H9 (cell line): ENCODE measurements at regions not wholly inside any gene's neighbourhood (a gene's known extent, or its start where the extent isn't known, plus 50 kb on each side); places are given as distances from the start of the nearest gene placed in this dataset.

Experiments used
- DNase-seq: peaks from one replicate; pipeline ENCODE4 v3.0.0-alpha.2; 2017
- H2AFZ ChIP-seq: one replicate; pipeline ENCODE4 v1.6.1; 2013; ENCODE audit warnings: mild to moderate bottlenecking, low read length, control low read depth, moderate library complexity
- H2AK5ac ChIP-seq: 2 replicates; pipeline ENCODE4 v1.6.1; 2013; ENCODE audit warnings: low read length, control low read depth, mixed read lengths; ENCODE audit not compliant: insufficient read length
- H2BK120ac ChIP-seq: one replicate; pipeline ENCODE4 v1.6.1; 2013; ENCODE audit warnings: low read depth, mild to moderate bottlenecking, low read length, control low read depth, inconsistent platforms; ENCODE audit not compliant: poor library complexity, severe bottlenecking
- H2BK12ac ChIP-seq: 2 replicates; pipeline ENCODE4 v1.6.1; 2013; ENCODE audit warnings: low read length, control low read depth, mixed read lengths, low read depth; ENCODE audit not compliant: insufficient read length
- H2BK15ac ChIP-seq: 2 replicates; pipeline ENCODE4 v1.6.1; 2013; ENCODE audit warnings: low read depth, low read length, control low read depth
- H2BK20ac ChIP-seq: one replicate; pipeline ENCODE4 v1.6.1; 2013; ENCODE audit warnings: low read depth, mild to moderate bottlenecking, low read length, control low read depth, inconsistent platforms; ENCODE audit not compliant: poor library complexity, severe bottlenecking
- H2BK5ac ChIP-seq: 2 replicates; pipeline ENCODE4 v1.6.1; 2013; ENCODE audit warnings: low read length, control low read depth, mixed read lengths; ENCODE audit not compliant: insufficient read length
- H3K14ac ChIP-seq: 2 replicates; pipeline ENCODE4 v1.6.1; 2013; ENCODE audit warnings: low read length, control low read depth; ENCODE audit not compliant: insufficient read depth
- H3K18ac ChIP-seq: 2 replicates; pipeline ENCODE4 v1.6.1; 2013; ENCODE audit warnings: low read depth, mild to moderate bottlenecking, mixed read lengths, low read length, control low read depth; ENCODE audit not compliant: insufficient read length
- H3K23ac ChIP-seq: 2 replicates; pipeline ENCODE4 v1.6.1; 2013; ENCODE audit warnings: low read length, control low read depth, mixed read lengths, low read depth; ENCODE audit not compliant: insufficient read length
- H3K23me2 ChIP-seq: 2 replicates; pipeline ENCODE4 v1.6.1; 2013; ENCODE audit warnings: low read depth, mild to moderate bottlenecking, mixed read lengths, low read length, control low read depth; ENCODE audit not compliant: insufficient read length, poor library complexity, severe bottlenecking
- H3K27ac ChIP-seq: 2 replicates; pipeline ENCODE4 v1.5.1; 2013; ENCODE audit warnings: low read length, control low read depth, mixed read lengths, low read depth; ENCODE audit not compliant: insufficient read length
- H3K27me3 ChIP-seq: 2 replicates; pipeline ENCODE4 v1.6.1; 2013; ENCODE audit warnings: low read length, control low read depth, inconsistent platforms; ENCODE audit not compliant: insufficient read depth
- H3K4ac ChIP-seq: 2 replicates; pipeline ENCODE4 v1.6.1; 2013; ENCODE audit warnings: low read depth, mild to moderate bottlenecking, control low read depth, inconsistent platforms, low read length, moderate library complexity
- H3K4me1 ChIP-seq: 2 replicates; pipeline ENCODE4 v1.6.1; 2013; ENCODE audit warnings: low read length, control low read depth, inconsistent platforms; ENCODE audit not compliant: insufficient read depth
- H3K4me2 ChIP-seq: 2 replicates; pipeline ENCODE4 v1.6.1; 2013; ENCODE audit warnings: low read length, control low read depth, mixed read lengths; ENCODE audit not compliant: insufficient read length, insufficient read depth
- H3K56ac ChIP-seq: 2 replicates; pipeline ENCODE4 v1.6.1; 2013; ENCODE audit warnings: low read depth, mild to moderate bottlenecking, mixed read lengths, low read length, control low read depth; ENCODE audit not compliant: insufficient read length
- H3K79me1 ChIP-seq: 2 replicates; pipeline ENCODE4 v1.6.1; 2013; ENCODE audit warnings: low read depth, mild to moderate bottlenecking, moderate library complexity, low read length, control low read depth, inconsistent platforms; ENCODE audit not compliant: insufficient read depth, poor library complexity, severe bottlenecking
- H3K79me2 ChIP-seq: 2 replicates; pipeline ENCODE4 v1.6.1; 2013; ENCODE audit warnings: low read length, control low read depth, inconsistent platforms; ENCODE audit not compliant: insufficient read depth
- H3K9ac ChIP-seq: 2 replicates; pipeline ENCODE4 v1.6.1; 2013; ENCODE audit warnings: low read length, control low read depth, mixed read lengths; ENCODE audit not compliant: insufficient read length; ENCODE audit errors: extremely low read depth
- H3K9me3 ChIP-seq: one replicate; pipeline ENCODE4 v1.6.1; 2013; ENCODE audit warnings: low read depth, low read length, inconsistent platforms; ENCODE audit not compliant: control insufficient read depth
- H3T11ph ChIP-seq: one replicate; pipeline ENCODE4 v1.6.1; 2013; ENCODE audit warnings: mild to moderate bottlenecking, low read length, control low read depth, inconsistent platforms
- H4K20me1 ChIP-seq: one replicate; pipeline ENCODE4 v1.6.1; 2013; ENCODE audit not compliant: control insufficient read depth, insufficient read length, insufficient read depth
- H4K5ac ChIP-seq: 2 replicates; pipeline ENCODE4 v1.6.1; 2013; ENCODE audit warnings: low read depth, mild to moderate bottlenecking, mixed read lengths, low read length, control low read depth; ENCODE audit not compliant: insufficient read length
- H4K8ac ChIP-seq: replicated peaks from 2 replicates; pipeline ENCODE4 v1.6.1; 2013; ENCODE audit warnings: low read length, control low read depth, mixed read lengths, low read depth; ENCODE audit not compliant: insufficient read length
- H4K91ac ChIP-seq: 2 replicates; pipeline ENCODE4 v1.6.1; 2013; ENCODE audit warnings: low read depth, mild to moderate bottlenecking, moderate library complexity, mixed read lengths, low read length, control low read depth; ENCODE audit not compliant: insufficient read length
- H3K27ac Mint-ChIP-seq, 3 experiments: 2 replicates in 2 of 3; 3 replicates in 1 of 3; pipeline ENCODE4 v1.8.0; 2020 to 2021; ENCODE audit warnings: mixed read lengths in 3 of 3, mild to moderate bottlenecking in 1 of 3, moderate library complexity in 1 of 3
- H3K27me3 Mint-ChIP-seq: 2 replicates; pipeline ENCODE4 v1.8.0; 2021; ENCODE audit warnings: low read depth, mild to moderate bottlenecking, moderate library complexity, mixed read lengths
- H3K36me3 Mint-ChIP-seq, 3 experiments: 2 replicates in 2 of 3; 3 replicates in 1 of 3; pipeline ENCODE4 v1.8.0; 2020 to 2021; ENCODE audit warnings: low read depth in 3 of 3, mixed read lengths in 3 of 3; ENCODE audit not compliant: insufficient read depth in 1 of 3
- H3K4me1 Mint-ChIP-seq, 2 experiments: 2 replicates each; pipeline ENCODE4 v1.8.0; 2020; ENCODE audit warnings: mixed read lengths in 2 of 2
- H3K4me3 Mint-ChIP-seq, 2 experiments: 2 replicates in 1 of 2; 3 replicates in 1 of 2; pipeline ENCODE4 v1.8.0; 2020 to 2021; ENCODE audit warnings: mild to moderate bottlenecking in 2 of 2, mixed read lengths in 2 of 2, moderate library complexity in 1 of 2
- H3K9me3 Mint-ChIP-seq, 2 experiments: 2 replicates in 1 of 2; 3 replicates in 1 of 2; pipeline ENCODE4 v1.8.0; 2020; ENCODE audit warnings: mild to moderate bottlenecking in 2 of 2, mixed read lengths in 2 of 2, moderate library complexity in 1 of 2
- CTCF ChIP-seq: fragments of 200-600 bp; sonication (generic); conservative IDR thresholded peaks from 3 replicates; pipeline ENCODE4 v1.8.0; 2021; ENCODE audit warnings: antibody characterized with exemption, mild to moderate bottlenecking

- no peaks in the 10 kb centered on the region for H3K9me3 ChIP-seq
- Mint-ChIP-seq H3K36me3 (no peaks in the 10 kb centered on the region), H3K4me1 (peaks cover 18 to 22% of the 10 kb centered on the region in 2 experiments), H3K27ac (no peak overlapping the region; a peak in 1 of 7 replicates), H3K4me3 (no peak overlapping the region), H3K9me3 (no peaks in the 10 kb centered on the region; a peak in 1 of 5 replicates), H3K27me3 (no peaks in the 10 kb centered on the region)
- no peak for TF ChIP-seq CTCF
- no peak overlapping the region for H2BK20ac ChIP-seq
- H2BK120ac ChIP-seq: no peak overlapping the region
- no peak overlapping the region for H3K56ac ChIP-seq
- no peak overlapping the region for H4K91ac ChIP-seq
- H3K4me2 ChIP-seq: no peak overlapping the region
- H4K8ac ChIP-seq: no peak overlapping the region
- H4K5ac ChIP-seq: no peak overlapping the region
- H3K4me1 ChIP-seq: no peaks in the 10 kb centered on the region
- no peak for DNase-seq
- no peak overlapping the region for H2BK12ac ChIP-seq
- H3T11ph ChIP-seq: no peak overlapping the region
- no peaks in the 10 kb centered on the region for H3K23me2 ChIP-seq
- no peaks in the 10 kb centered on the region for H3K27me3 ChIP-seq
- H3K79me1 ChIP-seq: no peaks in the 10 kb centered on the region
- H2BK15ac ChIP-seq: no peak overlapping the region
- no peak overlapping the region for H2BK5ac ChIP-seq
- no peak overlapping the region for H2AFZ ChIP-seq
- no peak overlapping the region for H3K9ac ChIP-seq
- no peak overlapping the region for H3K23ac ChIP-seq
- no peak overlapping the region for H3K4ac ChIP-seq
- no peak overlapping the region for H2AK5ac ChIP-seq
- no peaks in the 10 kb centered on the region for H4K20me1 ChIP-seq
- H3K79me2 ChIP-seq: no peaks in the 10 kb centered on the region
- H3K27ac ChIP-seq: no peak overlapping the region
- H3K14ac ChIP-seq: no peak overlapping the region
- no peak overlapping the region for H3K18ac ChIP-seq
Observed at GRCh38 chr14:38786921-38787320, 316.1 kb downstream of the SEC23A start.
